ENCODE measurements at regions not wholly inside any gene's neighbourhood (a gene's known extent, or its start where the extent isn't known, plus 50 kb on each side); places are given as distances from the start of the nearest gene placed in this dataset.
A peak's percentile ranks its signal among the peaks of the same experiment; 100 is the strongest.

GRCh38 chr13:97100821-97101220 is 106.5 kb upstream of the OXGR1 start:
- Histone ChIP-seq H3K36me3 (ENCODE audit: insufficient read depth, low read length) (no peaks in the 10 kb centered on the region), H2AFZ (ENCODE audit: low read depth, low read length) (no peak overlapping the region), H3K4me1 (ENCODE audit: insufficient read depth, low read length) (no peaks in the 10 kb centered on the region), H3K4me3 (ENCODE audit: low read length) (no peak overlapping the region), H3K9me3 (ENCODE audit: low read length) (no peaks in the 10 kb centered on the region), H3K27me3 (ENCODE audit: insufficient read depth, low read length) (no peaks in the 10 kb centered on the region)

- H3K36me3 ChIP-seq (ENCODE audit: insufficient read depth, low read length) = no peaks in the 10 kb centered on the region
- H3K27me3 ChIP-seq (ENCODE audit: insufficient read depth, low read length) = no peaks in the 10 kb centered on the region
- H3K9me3 ChIP-seq (ENCODE audit: low read length) = no peaks in the 10 kb centered on the region
- no peak overlapping the region for H3K4me3 ChIP-seq (ENCODE audit: low read length)
- no peaks in the 10 kb centered on the region for H3K4me1 ChIP-seq (ENCODE audit: insufficient read depth, low read length)
- H2AFZ ChIP-seq (ENCODE audit: low read depth, low read length) = no peak overlapping the region
Observed at GRCh38 chr13:97101912-97102708, 107.8 kb upstream of the OXGR1 start.

- Histone ChIP-seq H3K27me3 (ENCODE audit: insufficient read depth, low read length) (no peaks in the 10 kb centered on the region), H3K36me3 (ENCODE audit: insufficient read depth, low read length) (no peaks in the 10 kb centered on the region), H3K4me1 (ENCODE audit: insufficient read depth, low read length) (peaks cover 3% of the 10 kb centered on the region)
Observed at GRCh38 chr13:97106323-97106722, 112.0 kb upstream of the OXGR1 start.

GRCh38 chr13:97107815-97108529 is 113.7 kb upstream of the OXGR1 start:
- peaks cover 16% of the 10 kb centered on the region for H3K4me1 ChIP-seq (ENCODE audit: insufficient read depth, low read length)
- H3K4me3 ChIP-seq (ENCODE audit: low read length) = no peak overlapping the region
- no peaks in the 10 kb centered on the region for H3K9me3 ChIP-seq (ENCODE audit: low read length)
- H2AFZ ChIP-seq (ENCODE audit: low read depth, low read length) = no peak overlapping the region
- no peaks in the 10 kb centered on the region for H3K27me3 ChIP-seq (ENCODE audit: insufficient read depth, low read length)
- no peaks in the 10 kb centered on the region for H3K36me3 ChIP-seq (ENCODE audit: insufficient read depth, low read length)

More at GRCh38 chr13:97106323-97106722, 112.0 kb upstream of the OXGR1 start:
- Histone ChIP-seq H3K4me3 (ENCODE audit: low read length) (no peak overlapping the region), H3K9me3 (ENCODE audit: low read length) (no peaks in the 10 kb centered on the region), H2AFZ (ENCODE audit: low read depth, low read length) (no peak overlapping the region)

- Histone ChIP-seq H2AFZ (ENCODE audit: low read depth, low read length) (no peak overlapping the region), H3K4me1 (ENCODE audit: insufficient read depth, low read length) (peaks cover 21% of the 10 kb centered on the region), H3K36me3 (ENCODE audit: insufficient read depth, low read length) (no peaks in the 10 kb centered on the region), H3K9me3 (ENCODE audit: low read length) (no peaks in the 10 kb centered on the region), H3K4me3 (ENCODE audit: low read length) (no peak overlapping the region), H3K27me3 (ENCODE audit: insufficient read depth, low read length) (no peaks in the 10 kb centered on the region)
Observed at GRCh38 chr13:97108530-97108900, 113.6 kb upstream of the MBNL2 start.

- H2AFZ ChIP-seq (ENCODE audit: low read depth, low read length) = no peak overlapping the region
- H3K36me3 ChIP-seq (ENCODE audit: insufficient read depth, low read length) = no peaks in the 10 kb centered on the region
- H3K4me3 ChIP-seq (ENCODE audit: low read length) = no peak overlapping the region
- no peaks in the 10 kb centered on the region for H3K27me3 ChIP-seq (ENCODE audit: insufficient read depth, low read length)
- H3K9me3 ChIP-seq (ENCODE audit: low read length) = no peaks in the 10 kb centered on the region
- peaks cover 29% of the 10 kb centered on the region for H3K4me1 ChIP-seq (ENCODE audit: insufficient read depth, low read length)
Observed at GRCh38 chr13:97109256-97109655, 112.9 kb upstream of the MBNL2 start.

GRCh38 chr13:97109841-97110492 is 112.2 kb upstream of the MBNL2 start:
- no peaks in the 10 kb centered on the region for H3K27me3 ChIP-seq (ENCODE audit: insufficient read depth, low read length)
- no peaks in the 10 kb centered on the region for H3K9me3 ChIP-seq (ENCODE audit: low read length)
- peak overlapping the region; percentile 15 for H2AFZ ChIP-seq (ENCODE audit: low read depth, low read length)
- H3K4me1 ChIP-seq (ENCODE audit: insufficient read depth, low read length) = peaks cover 36% of the 10 kb centered on the region
- no peak overlapping the region for H3K4me3 ChIP-seq (ENCODE audit: low read length)
- no peaks in the 10 kb centered on the region for H3K36me3 ChIP-seq (ENCODE audit: insufficient read depth, low read length)

- H3K27me3 ChIP-seq (ENCODE audit: insufficient read depth, low read length) = no peaks in the 10 kb centered on the region
- H3K9me3 ChIP-seq (ENCODE audit: low read length) = no peaks in the 10 kb centered on the region
- H3K36me3 ChIP-seq (ENCODE audit: insufficient read depth, low read length) = no peaks in the 10 kb centered on the region
- no peak overlapping the region for H3K4me3 ChIP-seq (ENCODE audit: low read length)
- H2AFZ ChIP-seq (ENCODE audit: low read depth, low read length) = no peak overlapping the region
- peaks cover 43% of the 10 kb centered on the region for H3K4me1 ChIP-seq (ENCODE audit: insufficient read depth, low read length)
Observed at GRCh38 chr13:97110936-97111335, 111.2 kb upstream of the MBNL2 start.

- Histone ChIP-seq H3K4me1 (ENCODE audit: insufficient read depth, low read length) (peaks cover 43% of the 10 kb centered on the region), H3K27me3 (ENCODE audit: insufficient read depth, low read length) (no peaks in the 10 kb centered on the region), H3K9me3 (ENCODE audit: low read length) (no peaks in the 10 kb centered on the region), H2AFZ (ENCODE audit: low read depth, low read length) (no peak overlapping the region), H3K36me3 (ENCODE audit: insufficient read depth, low read length) (no peaks in the 10 kb centered on the region), H3K4me3 (ENCODE audit: low read length) (no peak overlapping the region)
Observed at GRCh38 chr13:97111756-97112155, 110.4 kb upstream of the MBNL2 start.

- Histone ChIP-seq H3K27me3 (ENCODE audit: insufficient read depth, low read length) (no peaks in the 10 kb centered on the region), H3K4me1 (ENCODE audit: insufficient read depth, low read length) (peaks cover 43% of the 10 kb centered on the region)
Observed at GRCh38 chr13:97112446-97113152, 109.5 kb upstream of the MBNL2 start.

GRCh38 chr13:97113231-97114001 is 108.7 kb upstream of the MBNL2 start:
- H2AFZ ChIP-seq (ENCODE audit: low read depth, low read length) = no peak overlapping the region
- no peaks in the 10 kb centered on the region for H3K36me3 ChIP-seq (ENCODE audit: insufficient read depth, low read length)
- H3K4me3 ChIP-seq (ENCODE audit: low read length) = no peak overlapping the region
- H3K9me3 ChIP-seq (ENCODE audit: low read length) = no peaks in the 10 kb centered on the region
- H3K27me3 ChIP-seq (ENCODE audit: insufficient read depth, low read length) = no peaks in the 10 kb centered on the region
- peaks cover 43% of the 10 kb centered on the region for H3K4me1 ChIP-seq (ENCODE audit: insufficient read depth, low read length)

More at GRCh38 chr13:97112446-97113152, 109.5 kb upstream of the MBNL2 start:
- H3K36me3 ChIP-seq (ENCODE audit: insufficient read depth, low read length) = no peaks in the 10 kb centered on the region
- no peaks in the 10 kb centered on the region for H3K9me3 ChIP-seq (ENCODE audit: low read length)
- no peak overlapping the region for H3K4me3 ChIP-seq (ENCODE audit: low read length)
- H2AFZ ChIP-seq (ENCODE audit: low read depth, low read length) = no peak overlapping the region

- peak overlapping the region; percentile 6 for H3K4me3 ChIP-seq (ENCODE audit: low read length)
Observed at GRCh38 chr13:97114651-97115050, 107.5 kb upstream of the MBNL2 start.

More at GRCh38 chr13:97114651-97115050, 107.5 kb upstream of the MBNL2 start:
- no peaks in the 10 kb centered on the region for H3K36me3 ChIP-seq (ENCODE audit: insufficient read depth, low read length)
- peaks cover 41% of the 10 kb centered on the region for H3K4me1 ChIP-seq (ENCODE audit: insufficient read depth, low read length)
- H3K27me3 ChIP-seq (ENCODE audit: insufficient read depth, low read length) = no peaks in the 10 kb centered on the region
- no peaks in the 10 kb centered on the region for H3K9me3 ChIP-seq (ENCODE audit: low read length)
- no peak overlapping the region for H2AFZ ChIP-seq (ENCODE audit: low read depth, low read length)
